MM.1S (cell line): ENCODE measurements at regions not wholly inside any gene's neighbourhood (a gene's known extent, or its start where the extent isn't known, plus 50 kb on each side); places are given as distances from the start of the nearest gene placed in this dataset.
A peak's percentile ranks its signal among the peaks of the same experiment; 100 is the strongest.

Experiments used
- DNase-seq: peaks from one replicate; pipeline ENCODE4 v3.0.0-alpha.2; 2015
- H2AFZ ChIP-seq: fragments of 300-600 bp; sonication (generic); 2 replicates; pipeline ENCODE4 v1.6.0; 2016; ENCODE audit warnings: antibody characterized with exemption, low read length
- H3F3A ChIP-seq: fragments of 300-600 bp; sonication (generic); 2 replicates; pipeline ENCODE4 v1.6.1; 2016; ENCODE audit warnings: mild to moderate bottlenecking, antibody characterized with exemption, low read length, moderate library complexity, mixed read lengths; ENCODE audit not compliant: insufficient read depth
- H3K27ac ChIP-seq: fragments of 300-600 bp; sonication (generic); 2 replicates; pipeline ENCODE4 v1.5.1; 2016; ENCODE audit warnings: mild to moderate bottlenecking, low read length
- H3K27me3 ChIP-seq: fragments of 300-600 bp; sonication (generic); replicated peaks from 2 replicates; pipeline ENCODE4 v1.6.0; 2016; ENCODE audit warnings: low read length; ENCODE audit not compliant: insufficient read depth
- H3K36me3 ChIP-seq: fragments of 300-600 bp; sonication (generic); replicated peaks from 2 replicates; pipeline ENCODE4 v1.6.1; 2016; ENCODE audit warnings: mild to moderate bottlenecking, low read length, mixed read lengths; ENCODE audit not compliant: insufficient read depth
- H3K4me1 ChIP-seq: fragments of 300-600 bp; sonication (generic); 2 replicates; pipeline ENCODE4 v1.6.1; 2016; ENCODE audit warnings: low read length, mixed read lengths
- H3K4me2 ChIP-seq: fragments of 300-600 bp; sonication (generic); 2 replicates; pipeline ENCODE4 v1.6.0; 2016; ENCODE audit warnings: low read depth, low read length
- H3K4me3 ChIP-seq: fragments of 300-600 bp; sonication (generic); 2 replicates; pipeline ENCODE4 v1.5.1; 2016; ENCODE audit warnings: low read length, mixed read lengths
- H3K79me2 ChIP-seq: fragments of 300-600 bp; sonication (generic); 2 replicates; pipeline ENCODE4 v1.6.1; 2016; ENCODE audit warnings: mixed run types, low read length, mixed read lengths
- H3K9ac ChIP-seq: fragments of 300-600 bp; sonication (generic); 2 replicates; pipeline ENCODE4 v1.6.1; 2016; ENCODE audit warnings: low read length, mixed read lengths
- H3K9me2 ChIP-seq: fragments of 300-600 bp; sonication (generic); replicated peaks from 2 replicates; pipeline ENCODE4 v1.6.1; 2016; ENCODE audit warnings: mild to moderate bottlenecking, low read length, mixed read lengths; ENCODE audit not compliant: insufficient read depth
- H3K9me3 ChIP-seq: fragments of 300-600 bp; sonication (generic); replicated peaks from 2 replicates; pipeline ENCODE4 v1.6.1; 2016; ENCODE audit warnings: mild to moderate bottlenecking, low read length, mixed read lengths; ENCODE audit not compliant: insufficient read depth
- H4K20me1 ChIP-seq: fragments of 300-600 bp; sonication (generic); 2 replicates; pipeline ENCODE4 v1.6.1; 2016; ENCODE audit warnings: mild to moderate bottlenecking, low read length, moderate library complexity, mixed read lengths; ENCODE audit not compliant: insufficient read depth
- EZH2 ChIP-seq: fragments of 300-600 bp; sonication (generic); optimal IDR thresholded peaks from 2 replicates; pipeline ENCODE3; 2017; ENCODE audit warnings: low read depth, mild to moderate bottlenecking, antibody characterized with exemption, low read length, mixed read lengths
- EZH2phosphoT487 ChIP-seq: fragments of 300-600 bp; sonication (generic); IDR thresholded peaks from 2 replicates; pipeline ENCODE4 v1.6.1; 2018; ENCODE audit warnings: antibody characterized with exemption, low read length
- TF ChIP-seq, protein P1 (sequence below): fragments of 300-600 bp; sonication (generic); IDR thresholded peaks from 2 replicates; pipeline ENCODE4 v1.5.1; 2016; ENCODE audit warnings: antibody characterized with exemption, low read length, mixed read lengths

DNA sequence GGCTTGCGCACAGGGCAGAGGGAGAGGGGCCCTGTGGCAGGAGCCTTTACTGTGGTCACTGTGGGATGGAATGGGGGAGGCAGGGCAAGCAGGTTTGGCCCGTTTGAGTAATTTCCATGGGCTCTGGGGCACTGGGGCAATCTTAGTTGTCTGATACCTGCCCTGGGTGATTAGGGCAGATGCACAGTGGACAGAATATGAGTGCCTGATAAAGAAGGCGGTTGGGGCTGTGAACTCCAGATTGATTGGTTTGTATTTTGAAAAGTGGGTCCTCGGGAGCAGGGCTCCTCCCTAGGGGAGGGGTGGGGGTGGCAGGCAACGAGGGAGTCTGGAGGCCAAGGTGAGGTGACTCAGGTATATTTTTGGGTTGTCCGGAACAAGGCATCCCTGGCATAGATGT is 247.5 kb downstream of the NSG2 start:
- H3K4me2 ChIP-seq = 0 out of 2 replicates have a peak overlapping the region, but pooled peaks have one; percentile 19

DNA sequence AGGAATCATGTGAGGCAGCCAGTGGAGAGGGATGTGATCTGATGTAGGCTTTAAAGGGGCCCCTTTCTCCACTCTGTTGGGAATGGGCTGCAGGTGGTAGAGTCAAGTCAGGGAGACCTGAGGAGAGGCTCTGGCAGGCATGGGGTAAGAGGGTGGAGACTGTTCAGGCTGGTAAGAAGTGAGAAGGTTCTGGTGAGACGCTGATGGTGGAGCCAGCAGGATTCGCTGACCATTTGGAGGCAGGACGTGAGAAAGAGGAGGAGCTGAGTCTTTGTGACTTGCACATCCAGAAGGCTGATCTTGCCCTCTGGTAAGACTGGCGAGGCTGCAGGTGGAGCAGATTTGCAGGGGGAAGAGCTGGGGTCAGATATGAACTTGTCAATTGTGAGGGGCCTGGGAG is 248.0 kb downstream of the NSG2 start:
- TF ChIP-seq, protein P1, sequence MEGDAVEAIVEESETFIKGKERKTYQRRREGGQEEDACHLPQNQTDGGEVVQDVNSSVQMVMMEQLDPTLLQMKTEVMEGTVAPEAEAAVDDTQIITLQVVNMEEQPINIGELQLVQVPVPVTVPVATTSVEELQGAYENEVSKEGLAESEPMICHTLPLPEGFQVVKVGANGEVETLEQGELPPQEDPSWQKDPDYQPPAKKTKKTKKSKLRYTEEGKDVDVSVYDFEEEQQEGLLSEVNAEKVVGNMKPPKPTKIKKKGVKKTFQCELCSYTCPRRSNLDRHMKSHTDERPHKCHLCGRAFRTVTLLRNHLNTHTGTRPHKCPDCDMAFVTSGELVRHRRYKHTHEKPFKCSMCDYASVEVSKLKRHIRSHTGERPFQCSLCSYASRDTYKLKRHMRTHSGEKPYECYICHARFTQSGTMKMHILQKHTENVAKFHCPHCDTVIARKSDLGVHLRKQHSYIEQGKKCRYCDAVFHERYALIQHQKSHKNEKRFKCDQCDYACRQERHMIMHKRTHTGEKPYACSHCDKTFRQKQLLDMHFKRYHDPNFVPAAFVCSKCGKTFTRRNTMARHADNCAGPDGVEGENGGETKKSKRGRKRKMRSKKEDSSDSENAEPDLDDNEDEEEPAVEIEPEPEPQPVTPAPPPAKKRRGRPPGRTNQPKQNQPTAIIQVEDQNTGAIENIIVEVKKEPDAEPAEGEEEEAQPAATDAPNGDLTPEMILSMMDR = no peak
- no peak for TF ChIP-seq EZH2phosphoT487
- no peak for TF ChIP-seq EZH2
- no peak for DNase-seq
- H3K4me3 ChIP-seq = no peak overlapping the region
- H3K9me3 ChIP-seq = no peaks in the 10 kb centered on the region
- no peaks in the 10 kb centered on the region for H3K79me2 ChIP-seq
- no peaks in the 10 kb centered on the region for H3K9me2 ChIP-seq
- no peak overlapping the region for H3K4me2 ChIP-seq
- H3K36me3 ChIP-seq = no peaks in the 10 kb centered on the region
- H3K9ac ChIP-seq = no peak overlapping the region
- H3F3A ChIP-seq = peaks cover 10% of the 10 kb centered on the region
- H3K27me3 ChIP-seq = no peaks in the 10 kb centered on the region
- H3K27ac ChIP-seq = no peak overlapping the region
- H3K4me1 ChIP-seq = peaks cover 20% of the 10 kb centered on the region
- no peak overlapping the region for H2AFZ ChIP-seq
- H4K20me1 ChIP-seq = no peaks in the 10 kb centered on the region

More for the DNA sequence above, 247.5 kb downstream of the NSG2 start:
- Histone ChIP-seq H3K9me2 (no peaks in the 10 kb centered on the region), H4K20me1 (no peaks in the 10 kb centered on the region), H2AFZ (no peak overlapping the region), H3K27me3 (no peaks in the 10 kb centered on the region), H3K9ac (no peak overlapping the region), H3K4me3 (no peak overlapping the region), H3F3A (peaks cover 10% of the 10 kb centered on the region), H3K4me1 (peaks cover 20% of the 10 kb centered on the region), H3K27ac (no peak overlapping the region), H3K79me2 (no peaks in the 10 kb centered on the region), H3K9me3 (no peaks in the 10 kb centered on the region), H3K36me3 (no peaks in the 10 kb centered on the region)
- no peak for DNase-seq
- TF ChIP-seq, protein P1 = no peak
- TF ChIP-seq EZH2 (no peak), EZH2phosphoT487 (no peak)

DNA sequence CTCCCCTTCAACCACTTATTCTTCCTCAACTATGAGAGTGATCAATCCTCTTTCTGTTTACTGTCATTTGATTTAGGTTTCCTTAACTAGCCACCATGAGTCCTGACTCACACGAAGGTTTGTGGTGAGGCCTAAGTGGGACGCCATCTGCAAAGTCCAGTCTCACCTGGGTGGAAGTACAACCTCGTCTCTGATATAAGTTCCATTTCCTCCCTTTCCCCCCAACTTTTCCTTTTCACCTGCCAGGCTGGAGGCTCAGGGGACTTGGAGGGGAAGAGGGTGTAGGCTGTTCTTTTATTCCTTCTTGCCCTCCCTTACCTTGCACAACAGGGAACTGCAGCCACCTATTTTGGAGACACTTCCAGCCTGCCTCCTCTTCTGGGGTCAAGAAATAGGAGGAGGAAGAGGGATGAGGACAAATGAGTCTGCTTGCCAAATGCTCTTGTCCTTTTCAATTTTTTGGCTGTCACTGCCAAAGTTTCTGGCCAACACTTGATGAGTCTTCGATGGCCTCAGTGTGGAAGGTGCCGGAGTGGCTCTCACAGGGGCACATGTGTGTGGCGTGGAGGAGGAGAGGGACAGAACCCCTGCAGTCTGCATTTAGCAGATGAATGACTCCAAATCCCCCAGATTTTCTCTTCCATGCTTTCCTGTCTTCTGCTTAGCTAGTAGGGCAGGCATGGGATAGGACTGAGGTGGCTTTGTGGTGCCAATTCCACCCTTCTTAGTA is 249.6 kb downstream of the NSG2 start:
- peaks cover 14% of the 10 kb centered on the region for H3F3A ChIP-seq
- H3K79me2 ChIP-seq = no peaks in the 10 kb centered on the region
- DNase-seq = no peak
- TF ChIP-seq, protein P1 = no peak
- TF ChIP-seq EZH2phosphoT487 (no peak), EZH2 (no peak)
- no peaks in the 10 kb centered on the region for H4K20me1 ChIP-seq
- no peaks in the 10 kb centered on the region for H3K9me2 ChIP-seq
- H3K4me1 ChIP-seq = peaks cover 27% of the 10 kb centered on the region
- H2AFZ ChIP-seq = 0 out of 2 replicates have a peak overlapping the region, but pooled peaks have one; percentile 4
- H3K4me2 ChIP-seq = peak overlapping the region; percentile 80; the same call in 1 of the 2 replicates
- no peaks in the 10 kb centered on the region for H3K36me3 ChIP-seq
- no peaks in the 10 kb centered on the region for H3K27me3 ChIP-seq
- no peaks in the 10 kb centered on the region for H3K9me3 ChIP-seq
- no peak overlapping the region for H3K9ac ChIP-seq
- H3K27ac ChIP-seq = no peak overlapping the region; the same call in 1 of the 2 replicates
- H3K4me3 ChIP-seq = no peak overlapping the region
